Activated T-cell treated with anti-CD3 and anti-CD28 coated beads for 24 hours (primary cell): ENCODE measurements at regions not wholly inside any gene's neighbourhood (a gene's known extent, or its start where the extent isn't known, plus 50 kb on each side); places are given as distances from the start of the nearest gene placed in this dataset.
"Not testable (repeated sequence)": the region's sequence is repeated elsewhere in the genome, so short reads cannot be mapped to it uniquely, and the experiment has no call there.

Experiments
- DNase-seq: peaks from one replicate; pipeline ENCODE4 v3.0.0-alpha.2; 2020; ENCODE audit warnings: low read depth

- DNase-seq: not testable (repeated sequence)
Measured at GRCh38 chr20:25987928-25988560, 291.4 kb upstream of the ZNF337 start.

- peak; percentile 44 for DNase-seq
Measured at GRCh38 chr20:25987073-25987927, 290.6 kb upstream of the ZNF337 start.

GRCh38 chr20:25985597-25985996 is 288.9 kb upstream of the ZNF337 start:
- no peak for DNase-seq

GRCh38 chr20:25984933-25985332 is 288.3 kb upstream of the ZNF337 start:
- peak; percentile 33 for DNase-seq

GRCh38 chr20:25982701-25983100 is 286.0 kb upstream of the ZNF337 start:
- DNase-seq: not testable (repeated sequence)

- DNase-seq: not testable (repeated sequence)
Measured at GRCh38 chr20:25978450-25979190, 282.0 kb upstream of the ZNF337 start.

GRCh38 chr20:25975816-25976215 is 279.2 kb upstream of the ZNF337 start:
- not testable (repeated sequence) for DNase-seq

GRCh38 chr20:25965203-25965602 is 268.6 kb upstream of the ZNF337 start:
- not testable (repeated sequence) for DNase-seq

- DNase-seq: not testable (repeated sequence)
Measured at GRCh38 chr20:25953876-25954275, 257.2 kb upstream of the ZNF337 start.

GRCh38 chr20:25935230-25935629 is 238.6 kb upstream of the ZNF337 start:
- not testable (repeated sequence) for DNase-seq

- DNase-seq: not testable (repeated sequence)
Measured at GRCh38 chr20:25932806-25933205, 236.2 kb upstream of the ZNF337 start.

GRCh38 chr20:25932170-25932569 is 235.5 kb upstream of the ZNF337 start:
- not testable (repeated sequence) for DNase-seq

GRCh38 chr20:25902321-25902720 is 205.7 kb upstream of the ZNF337 start:
- DNase-seq: not testable (repeated sequence)

- DNase-seq: not testable (repeated sequence)
Measured at GRCh38 chr20:25898663-25899062, 202.0 kb upstream of the ZNF337 start.

GRCh38 chr20:25879096-25879495 is 182.4 kb upstream of the ZNF337 start:
- DNase-seq: not testable (repeated sequence)

GRCh38 chr20:25868650-25868979 is 172.0 kb upstream of the ZNF337 start:
- not testable (repeated sequence) for DNase-seq

GRCh38 chr20:25867776-25868649 is 171.4 kb upstream of the ZNF337 start:
- DNase-seq: peak; percentile 64

- not testable (repeated sequence) for DNase-seq
Measured at GRCh38 chr20:25867015-25867775, 170.5 kb upstream of the ZNF337 start.

GRCh38 chr20:25865715-25866656 is 169.3 kb upstream of the ZNF337 start:
- peak; percentile 68 for DNase-seq
